HCT116 (cell line): ENCODE measurements at regions not wholly inside any gene's neighbourhood (a gene's known extent, or its start where the extent isn't known, plus 50 kb on each side); places are given as distances from the start of the nearest gene placed in this dataset.

Experiments used
- ATAC-seq: fragments of 200-7000 bp; cut with Tn5 transposase; 2 replicates; pipeline ENCODE4 v1.9.1; 2020; ENCODE audit warnings: mild to moderate bottlenecking, moderate library complexity
- BruUV-seq: library from RNA; stranded (reverse); fragments of 400-500 nt; replicated peaks from 2 replicates; lab custom pipeline; 2021; lab: Mats Ljungman, UMichigan
- CTCF ChIA-PET: fragments of 300-600 bp; sonication (Branson Sonifier 250); formaldehyde crosslinking; loops from one replicate; lab custom pipeline; 2021; ENCODE audit warnings: antibody characterized with exemption; lab: Charles Lee
- POLR2A ChIA-PET: fragments of 300-600, 350-600 bp; sonication (Branson Sonifier 250); formaldehyde crosslinking; loops from one replicate; lab custom pipeline; 2021; ENCODE audit warnings: antibody characterized with exemption; lab: Charles Lee
- RAD21 ChIA-PET, 2 experiments: fragments of 300-600 bp; sonication (Branson Sonifier 250); formaldehyde crosslinking; loops; one replicate each; lab custom pipeline; 2023; ENCODE audit warnings: low total read pairs in 2 of 2; ENCODE audit not compliant: uncharacterized antibody in 2 of 2, unreplicated experiment in 2 of 2, low non-redundant PET in 1 of 2; lab: Charles Lee
- DNase-seq: peaks from one replicate; pipeline ENCODE4 v3.0.0-alpha.2; 2010; ENCODE audit warnings: low read depth, low spot score
- H2AFZ ChIP-seq: fragments of 200-600 bp; shearing (Covaris generic), sonication (generic); 2 replicates; pipeline ENCODE4 v1.6.1; 2017; ENCODE audit warnings: low read depth, mixed run types, mixed read lengths, antibody characterized with exemption, low read length; ENCODE audit not compliant: poor library complexity, severe bottlenecking
- H3K27ac ChIP-seq: 2 replicates; pipeline ENCODE4 v1.5.1; 2012; ENCODE audit warnings: low read depth, low read length
- H3K27me3 ChIP-seq: fragments of 200-600 bp; sonication (generic); 2 replicates; pipeline ENCODE4 v1.6.1; 2016; ENCODE audit warnings: mixed run types, low read length, mixed read lengths; ENCODE audit not compliant: insufficient read depth
- H3K36me3 ChIP-seq, 2 experiments: fragments of 200-500 bp in 1 of 2; fragments of 200-600 bp in 1 of 2; sonication (Bioruptor generic) in 1 of 2; sonication (generic) in 1 of 2; 2 replicates each; pipeline versions ENCODE4 v1.5.1 to v1.6.1; 2014 to 2016; ENCODE audit warnings: low read length in 2 of 2, inconsistent platforms in 1 of 2, mixed read lengths in 1 of 2, mixed run types in 1 of 2; ENCODE audit not compliant: insufficient read depth in 2 of 2, control insufficient read depth in 1 of 2
- H3K4me1 ChIP-seq, 2 experiments: fragments of 200-600 bp in 1 of 2; sonication (generic) in 1 of 2; 2 replicates each; pipeline versions ENCODE4 v1.5.1 to v1.6.1; 2012 to 2017; ENCODE audit warnings: low read length in 2 of 2, inconsistent platforms in 1 of 2, mild to moderate bottlenecking in 1 of 2, mixed read lengths in 1 of 2, mixed run types in 1 of 2, moderate library complexity in 1 of 2; ENCODE audit not compliant: insufficient read depth in 2 of 2, control insufficient read depth in 1 of 2
- H3K4me2 ChIP-seq: fragments of 200-600 bp; sonication (generic); 2 replicates; pipeline ENCODE4 v1.6.1; 2017; ENCODE audit warnings: mixed run types, low read length, mixed read lengths
- H3K4me3 ChIP-seq, 2 experiments: fragments of 200-600 bp in 1 of 2; sonication (generic) in 1 of 2; replicated peaks in 1 of 2; 2 replicates each; pipeline ENCODE4 v1.5.1; 2011 to 2016; ENCODE audit warnings: low read length in 2 of 2, control low read depth in 1 of 2, low read depth in 1 of 2, mild to moderate bottlenecking in 1 of 2, mixed read lengths in 1 of 2, mixed run types in 1 of 2
- H3K79me2 ChIP-seq: fragments of 200-600 bp; sonication (generic); 2 replicates; pipeline ENCODE4 v1.6.1; 2017; ENCODE audit warnings: mild to moderate bottlenecking, mixed run types, low read length, moderate library complexity, mixed read lengths; ENCODE audit not compliant: insufficient read depth
- H3K9ac ChIP-seq: fragments of 200-600 bp; sonication (generic); 2 replicates; pipeline ENCODE4 v1.6.1; 2016; ENCODE audit warnings: low read length, mixed read lengths
- H3K9me2 ChIP-seq: fragments of 200-600 bp; sonication (generic), shearing (Covaris generic); 2 replicates; pipeline ENCODE4 v1.6.1; 2017; ENCODE audit warnings: mixed run types, mild to moderate bottlenecking, moderate library complexity; ENCODE audit not compliant: insufficient read depth
- H3K9me3 ChIP-seq, 2 experiments: fragments of 200-500 bp in 1 of 2; fragments of 200-600 bp in 1 of 2; sonication (Bioruptor generic) in 1 of 2; sonication (generic) in 1 of 2; 2 replicates each; pipeline ENCODE4 v1.6.1; 2014 to 2017; ENCODE audit warnings: low read length in 2 of 2, mixed read lengths in 2 of 2, inconsistent platforms in 1 of 2, low read depth in 1 of 2, mild to moderate bottlenecking in 1 of 2, mixed run types in 1 of 2, moderate library complexity in 1 of 2; ENCODE audit not compliant: control insufficient read depth in 1 of 2, insufficient read depth in 1 of 2
- H4K20me1 ChIP-seq: fragments of 200-600 bp; sonication (generic), shearing (Covaris generic); 2 replicates; pipeline ENCODE4 v1.6.1; 2017; ENCODE audit warnings: mixed run types, mild to moderate bottlenecking, moderate library complexity; ENCODE audit not compliant: insufficient read depth
- CTCF ChIP-seq, 3 experiments: fragments of 200-600 bp in 1 of 3; sonication (generic) in 1 of 3; IDR thresholded peaks in 2 of 3; conservative IDR thresholded peaks in 1 of 3; 2 replicates each; pipeline ENCODE4 v1.5.1; 2012 to 2017; ENCODE audit warnings: low read depth in 2 of 3, low read length in 2 of 3, antibody characterized with exemption in 1 of 3, borderline replicate concordance in 1 of 3, control low read depth in 1 of 3, mild to moderate bottlenecking in 1 of 3, mixed read lengths in 1 of 3, mixed run types in 1 of 3, moderate library complexity in 1 of 3; ENCODE audit not compliant: insufficient read depth in 1 of 3
- ELF1 ChIP-seq: IDR thresholded peaks from 2 replicates; pipeline ENCODE4 v1.6.1; 2012; ENCODE audit warnings: low read depth, borderline replicate concordance
- EZH2 ChIP-seq: fragments of 200-600 bp; sonication (generic); IDR thresholded peaks from 2 replicates; pipeline ENCODE4 v1.6.1; 2017; ENCODE audit warnings: antibody characterized with exemption, mixed run types
- EZH2phosphoT487 ChIP-seq: fragments of 200-600 bp; IDR thresholded peaks from 2 replicates; pipeline ENCODE4 v1.6.1; 2018; ENCODE audit warnings: antibody characterized with exemption, borderline replicate concordance
- FOSL1 ChIP-seq: IDR thresholded peaks from 2 replicates; pipeline ENCODE4 v1.6.1; 2012; ENCODE audit warnings: low read depth
- POLR2A ChIP-seq: IDR thresholded peaks from 2 replicates; pipeline ENCODE4 v1.7.0; 2011; ENCODE audit warnings: borderline replicate concordance; ENCODE audit not compliant: insufficient read depth, insufficient read length; ENCODE audit errors: extremely low read depth
- POLR2AphosphoS5 ChIP-seq: IDR thresholded peaks from 2 replicates; pipeline ENCODE4 v1.6.1; 2011; ENCODE audit warnings: mild to moderate bottlenecking, low read depth, low read length, moderate library complexity
- RAD21 ChIP-seq: IDR thresholded peaks from 2 replicates; pipeline ENCODE4 v1.6.1; 2012; ENCODE audit warnings: low read depth, mild to moderate bottlenecking
- SIN3A ChIP-seq: IDR thresholded peaks from 2 replicates; pipeline ENCODE4 v1.6.1; 2012; ENCODE audit warnings: low read depth
- SP1 ChIP-seq: IDR thresholded peaks from 2 replicates; pipeline ENCODE4 v1.6.1; 2012; ENCODE audit warnings: low read depth
- SRF ChIP-seq: IDR thresholded peaks from 2 replicates; pipeline ENCODE4 v1.6.1; 2012; ENCODE audit warnings: low read depth
- TCF7L2 ChIP-seq: IDR thresholded peaks from 2 replicates; pipeline ENCODE4 v1.7.0; 2011; ENCODE audit warnings: borderline replicate concordance, inconsistent platforms; ENCODE audit not compliant: insufficient read depth, insufficient read length; ENCODE audit errors: extremely low read depth
- ZFX ChIP-seq: fragments of 450-650 bp; IDR thresholded peaks from 2 replicates; pipeline ENCODE4 v1.6.1; 2017
- intact Hi-C: fragments of 100-400 bp; cut with micrococcal nuclease; formaldehyde crosslinking; loops from 2 replicates; pipeline ENCODE4 v1.10.0; 2022
- TF ChIP-seq, protein P1 (sequence below): IDR thresholded peaks from 2 replicates; pipeline ENCODE4 v1.6.1; 2012
- TF ChIP-seq, protein P2 (sequence below): IDR thresholded peaks from 2 replicates; pipeline ENCODE4 v1.6.1; 2012

DNA sequence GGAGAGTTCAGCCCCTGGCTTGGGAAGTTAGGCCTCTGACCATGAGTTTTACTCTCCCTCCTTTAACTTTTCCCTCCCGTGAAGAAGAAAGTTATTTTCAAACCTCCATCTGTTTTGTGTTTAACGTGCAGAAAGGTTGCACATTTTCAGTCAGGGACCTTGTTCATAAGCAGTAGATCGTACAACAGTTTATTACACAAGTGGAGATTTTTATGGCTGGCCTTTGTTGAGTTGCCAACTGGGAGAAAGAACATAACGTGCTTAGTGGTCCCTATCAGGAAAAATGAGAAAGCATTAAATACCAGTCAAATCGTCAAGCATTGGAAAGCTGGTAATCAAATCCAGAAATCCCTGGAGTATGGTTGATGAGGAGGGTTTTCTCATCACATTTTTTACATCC, 117.9 kb upstream of the MYOCD start:
- POLR2A ChIA-PET, result no interaction called here
- Histone ChIP-seq H3K9ac (no peak overlapping the region), H3K4me3 (no peak overlapping the region), H3K9me3 (no peaks in the 10 kb centered on the region), H3K4me1 (no peaks in the 10 kb centered on the region), H2AFZ (no peak overlapping the region), H3K27ac (no peak overlapping the region), H3K27me3 (peaks cover 17% of the 10 kb centered on the region; the same call in 1 of the 2 replicates), H3K9me2 (no peaks in the 10 kb centered on the region), H3K36me3 (no peaks in the 10 kb centered on the region), H4K20me1 (no peaks in the 10 kb centered on the region), H3K79me2 (no peaks in the 10 kb centered on the region), H3K4me2 (no peak overlapping the region)
- RAD21 ChIA-PET, result no interaction called here
- intact Hi-C loops, result no loop called here
- no peak for DNase-seq
- BruUV-seq, result no TSS peak
- no peak for ATAC-seq
- CTCF ChIA-PET, result no interaction called here
- TF ChIP-seq CTCF (IDR thresholded peaks at IDR 0.05 in 2 of 3, conservative IDR thresholded peaks at IDR 0.05 in 1 of 3; ENCODE audit: borderline replicate concordance in 1 of 3, insufficient read depth in 1 of 3, low read depth in 2 of 3, low read length in 2 of 3) (no peak), POLR2A (no peak), SP1 (no peak), SIN3A (no peak), SRF (no peak), ZFX (no peak), EZH2phosphoT487 (no peak), RAD21 (no peak), TCF7L2 (no peak), ELF1 (no peak), POLR2AphosphoS5 (no peak), EZH2 (no peak), FOSL1 (no peak)
- TF ChIP-seq, protein P1, sequence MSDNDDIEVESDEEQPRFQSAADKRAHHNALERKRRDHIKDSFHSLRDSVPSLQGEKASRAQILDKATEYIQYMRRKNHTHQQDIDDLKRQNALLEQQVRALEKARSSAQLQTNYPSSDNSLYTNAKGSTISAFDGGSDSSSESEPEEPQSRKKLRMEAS, result no peak
- TF ChIP-seq, protein P2, sequence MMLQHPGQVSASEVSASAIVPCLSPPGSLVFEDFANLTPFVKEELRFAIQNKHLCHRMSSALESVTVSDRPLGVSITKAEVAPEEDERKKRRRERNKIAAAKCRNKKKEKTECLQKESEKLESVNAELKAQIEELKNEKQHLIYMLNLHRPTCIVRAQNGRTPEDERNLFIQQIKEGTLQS, result no peak
